ENCODE measurements at regions not wholly inside any gene's neighbourhood (a gene's known extent, or its start where the extent isn't known, plus 50 kb on each side); places are given as distances from the start of the nearest gene placed in this dataset.

- no peak for TF ChIP-seq CTCF (IDR thresholded peaks at IDR 0.05)
- no peaks in the 10 kb centered on the region for H3K27me3 ChIP-seq
Observed at GRCh38 chr6:87923389-87924050, 124.1 kb upstream of the SPACA1 start.

GRCh38 chr6:87922947-87923330, 124.7 kb upstream of the SPACA1 start:
- DNase-seq: no peak

More at GRCh38 chr6:87923389-87924050, 124.1 kb upstream of the SPACA1 start:
- Histone ChIP-seq H3K27ac (no peak overlapping the region), H3K4me3 (no peak overlapping the region), H3K9me3 (no peaks in the 10 kb centered on the region), H3K4me1 (no peaks in the 10 kb centered on the region), H3K36me3 (no peaks in the 10 kb centered on the region)
- DNase-seq (no peak), ATAC-seq (no peak)
- intact Hi-C loops (cut with DNase I): no loop called here

GRCh38 chr6:87922196-87922946, 125.3 kb upstream of the SPACA1 start:
- Histone ChIP-seq H3K9me3 (no peaks in the 10 kb centered on the region), H3K27ac (peak overlapping the region in 1 of 2 donors; percentile 53), H3K4me1 (no peaks in the 10 kb centered on the region), H3K4me3 (no peak overlapping the region), H3K27me3 (no peaks in the 10 kb centered on the region), H3K36me3 (no peaks in the 10 kb centered on the region)
- TF ChIP-seq CTCF (IDR thresholded peaks at IDR 0.05): no peak
- no peak for DNase-seq
- ATAC-seq: no peak
- intact Hi-C loops (cut with DNase I): no loop called here

More at GRCh38 chr6:87922947-87923330, 124.7 kb upstream of the SPACA1 start:
- Histone ChIP-seq H3K27ac (peak overlapping the region in 1 of 2 donors; percentile 53), H3K4me3 (no peak overlapping the region), H3K27me3 (no peaks in the 10 kb centered on the region), H3K4me1 (no peaks in the 10 kb centered on the region), H3K36me3 (no peaks in the 10 kb centered on the region), H3K9me3 (no peaks in the 10 kb centered on the region)
- peak; percentile 30 for ATAC-seq
- intact Hi-C loops (cut with DNase I): no loop called here
- TF ChIP-seq CTCF (IDR thresholded peaks at IDR 0.05): no peak

GRCh38 chr6:87921034-87921433, 126.6 kb upstream of the SPACA1 start:
- DNase-seq (no peak), ATAC-seq (no peak)
- intact Hi-C loops (cut with DNase I): no loop called here
- TF ChIP-seq CTCF (IDR thresholded peaks at IDR 0.05): no peak
- Histone ChIP-seq H3K4me1 (no peaks in the 10 kb centered on the region), H3K9me3 (no peaks in the 10 kb centered on the region), H3K36me3 (no peaks in the 10 kb centered on the region), H3K4me3 (no peak overlapping the region), H3K27me3 (no peaks in the 10 kb centered on the region), H3K27ac (no peak overlapping the region)

DNA sequence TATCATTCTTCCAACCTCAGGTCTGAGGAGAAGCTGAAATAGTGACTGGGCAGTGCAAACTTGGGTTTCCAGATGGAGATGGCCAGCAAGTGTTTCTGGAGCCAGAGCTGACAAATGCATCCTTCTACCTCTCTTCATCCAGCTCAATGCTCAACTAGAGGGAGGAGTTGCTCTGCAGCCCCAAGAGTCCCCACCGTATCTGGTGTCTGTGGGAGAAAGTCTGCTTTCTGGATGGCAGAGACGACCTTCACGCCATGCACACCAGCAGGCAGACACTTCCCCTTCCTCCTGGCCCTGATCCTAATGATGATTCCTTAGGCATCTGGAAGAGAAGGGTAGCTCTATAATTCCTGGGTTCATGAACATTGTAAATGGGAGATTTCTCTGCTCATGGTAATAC, 127.4 kb upstream of the SPACA1 start:
- DNase-seq (no peak), ATAC-seq (no peak)
- Histone ChIP-seq H3K4me1 (no peaks in the 10 kb centered on the region), H3K4me3 (no peak overlapping the region), H3K27me3 (no peaks in the 10 kb centered on the region), H3K27ac (no peak overlapping the region), H3K9me3 (no peaks in the 10 kb centered on the region), H3K36me3 (no peaks in the 10 kb centered on the region)
- no peak for TF ChIP-seq CTCF (IDR thresholded peaks at IDR 0.05)
- intact Hi-C loops (cut with DNase I): no loop called here

Measured in left lung (tissue), 4 donors.